Glutamatergic neuron (in vitro differentiated cells): ENCODE measurements at regions not wholly inside any gene's neighbourhood (a gene's known extent, or its start where the extent isn't known, plus 50 kb on each side); places are given as distances from the start of the nearest gene placed in this dataset.
"Not testable (repeated sequence)": the region's sequence is repeated elsewhere in the genome, so short reads cannot be mapped to it uniquely, and the experiment has no call there.

Experiments
- DNase-seq: peaks from one replicate; pipeline ENCODE4 v3.0.0; 2022
- H3K27ac Mint-ChIP-seq: one replicate; pipeline ENCODE4 v1.8.0; 2020; ENCODE audit warnings: mild to moderate bottlenecking, mixed read lengths, inconsistent platforms; ENCODE audit not compliant: unreplicated experiment
- H3K27me3 Mint-ChIP-seq: one replicate; pipeline ENCODE4 v1.8.0; 2020; ENCODE audit warnings: mild to moderate bottlenecking, moderate library complexity, mixed read lengths, inconsistent platforms; ENCODE audit not compliant: unreplicated experiment
- H3K36me3 Mint-ChIP-seq: one replicate; pipeline ENCODE4 v1.8.0; 2020; ENCODE audit warnings: mild to moderate bottlenecking, mixed read lengths, inconsistent platforms; ENCODE audit not compliant: unreplicated experiment
- H3K4me1 Mint-ChIP-seq: one replicate; pipeline ENCODE4 v1.8.0; 2020; ENCODE audit warnings: mild to moderate bottlenecking, low read depth, mixed read lengths, inconsistent platforms; ENCODE audit not compliant: unreplicated experiment
- H3K4me3 Mint-ChIP-seq: one replicate; pipeline ENCODE4 v1.8.0; 2020; ENCODE audit warnings: mild to moderate bottlenecking, mixed read lengths, inconsistent platforms; ENCODE audit not compliant: unreplicated experiment
- H3K9me3 Mint-ChIP-seq: one replicate; pipeline ENCODE4 v1.8.0; 2020; ENCODE audit warnings: mild to moderate bottlenecking, moderate library complexity, mixed read lengths, inconsistent platforms; ENCODE audit not compliant: unreplicated experiment
- CTCF ChIP-seq: fragments of 200-600 bp; sonication (generic); IDR thresholded peaks from one replicate; pipeline ENCODE4 v1.5.0; 2021; ENCODE audit not compliant: partially characterized antibody, unreplicated experiment

GRCh38 chr3:147099076-147099475 lies 307.3 kb downstream of the ZIC4 start:
- H3K36me3 Mint-ChIP-seq = peaks cover 5% of the 10 kb centered on the region
- H3K9me3 Mint-ChIP-seq = peaks cover 2% of the 10 kb centered on the region
- H3K4me1 Mint-ChIP-seq = no peaks in the 10 kb centered on the region
- no peaks in the 10 kb centered on the region for H3K27me3 Mint-ChIP-seq
- H3K27ac Mint-ChIP-seq = no peak overlapping the region
- TF ChIP-seq CTCF = no peak
- DNase-seq = no peak
- no peak overlapping the region for H3K4me3 Mint-ChIP-seq

- Mint-ChIP-seq H3K36me3 (no peaks in the 10 kb centered on the region), H3K27ac (no peak overlapping the region), H3K9me3 (no peaks in the 10 kb centered on the region), H3K27me3 (no peaks in the 10 kb centered on the region), H3K4me3 (no peak overlapping the region), H3K4me1 (peaks cover 8% of the 10 kb centered on the region)
- no peak for DNase-seq
- TF ChIP-seq CTCF = no peak
These were observed 315.9 kb downstream of the ZIC4 start for GRCh38 chr3:147090461-147090860.

- peak; percentile 13 for DNase-seq
- Mint-ChIP-seq H3K36me3 (no peaks in the 10 kb centered on the region), H3K4me3 (no peak overlapping the region)
These were observed 317.1 kb downstream of the ZIC4 start for GRCh38 chr3:147089286-147089685.

GRCh38 chr3:147059500-147059899 lies 346.8 kb downstream of the ZIC4 start:
- H3K4me1 Mint-ChIP-seq, H3K27ac Mint-ChIP-seq, H3K9me3 Mint-ChIP-seq, H3K36me3 Mint-ChIP-seq, H3K4me3 Mint-ChIP-seq, H3K27me3 Mint-ChIP-seq, DNase-seq: not testable (repeated sequence)

More at GRCh38 chr3:147089286-147089685, 317.1 kb downstream of the ZIC4 start:
- H3K27ac Mint-ChIP-seq = no peak overlapping the region
- H3K27me3 Mint-ChIP-seq = no peaks in the 10 kb centered on the region
- TF ChIP-seq CTCF = no peak
- peaks cover 8% of the 10 kb centered on the region for H3K4me1 Mint-ChIP-seq
- H3K9me3 Mint-ChIP-seq = no peaks in the 10 kb centered on the region

- no peak for DNase-seq
- Mint-ChIP-seq H3K27ac (peak overlapping the region; percentile 95), H3K27me3 (peaks cover 4% of the 10 kb centered on the region), H3K9me3 (peaks cover 5% of the 10 kb centered on the region), H3K4me1 (peaks cover 17% of the 10 kb centered on the region), H3K4me3 (peak overlapping the region; percentile 63), H3K36me3 (no peaks in the 10 kb centered on the region)
- no peak for TF ChIP-seq CTCF
These were observed 356.5 kb downstream of the ZIC4 start for GRCh38 chr3:147049821-147050220.

GRCh38 chr3:147049305-147049704 lies 357.0 kb downstream of the ZIC4 start:
- H3K9me3 Mint-ChIP-seq = peaks cover 5% of the 10 kb centered on the region
- peaks cover 4% of the 10 kb centered on the region for H3K27me3 Mint-ChIP-seq
- no peak for DNase-seq
- H3K4me1 Mint-ChIP-seq = peaks cover 17% of the 10 kb centered on the region
- no peaks in the 10 kb centered on the region for H3K36me3 Mint-ChIP-seq
- no peak for TF ChIP-seq CTCF
- H3K4me3 Mint-ChIP-seq = peak overlapping the region; percentile 63
- H3K27ac Mint-ChIP-seq = peak overlapping the region; percentile 95
